ENCODE measurements at regions not wholly inside any gene's neighbourhood (a gene's known extent, or its start where the extent isn't known, plus 50 kb on each side); places are given as distances from the start of the nearest gene placed in this dataset.
A peak's percentile ranks its signal among the peaks of the same experiment; 100 is the strongest.

DNA sequence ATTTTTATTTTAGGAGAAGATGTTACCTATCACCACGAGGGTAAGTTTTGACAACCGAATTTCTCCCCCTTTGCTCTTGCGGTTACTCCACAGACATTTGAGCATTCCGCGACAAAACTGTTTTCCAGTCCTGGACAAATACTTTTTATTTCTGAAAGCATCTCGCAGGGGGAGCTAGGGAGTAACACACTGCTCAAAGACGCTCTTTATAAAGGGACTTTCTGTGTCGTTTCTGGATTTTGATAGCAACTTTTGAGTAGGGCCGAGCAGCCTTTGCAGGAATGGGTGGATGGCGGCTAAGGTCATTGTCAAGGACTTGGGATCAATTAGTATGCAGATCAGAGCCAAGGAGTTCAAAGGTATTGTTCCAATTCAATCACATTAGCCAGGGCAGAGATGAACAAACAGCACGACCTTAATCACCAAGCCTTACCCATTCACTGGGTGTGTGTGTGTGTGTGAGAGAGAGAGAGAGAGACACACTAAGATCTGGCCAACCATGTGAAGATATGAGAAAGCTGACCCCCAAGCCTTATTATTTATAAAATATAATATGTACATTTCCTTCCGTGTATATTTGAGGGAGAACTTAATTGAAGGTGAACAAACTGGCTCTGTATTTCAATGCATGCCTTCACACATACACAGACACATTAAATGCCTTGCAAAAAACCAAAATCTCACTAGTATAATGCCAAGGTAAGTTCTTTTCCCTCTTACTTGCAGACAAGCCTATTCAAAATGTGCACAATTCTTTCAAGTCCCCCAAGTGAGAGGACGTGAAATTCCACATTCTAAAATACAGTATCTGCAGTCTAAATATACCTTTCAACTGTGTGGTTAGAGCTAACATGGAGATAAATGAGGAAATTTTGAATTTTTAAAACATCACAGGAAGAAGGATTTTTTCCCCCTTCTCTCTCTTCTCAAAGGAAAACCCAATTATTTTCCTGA is 613.8 kb downstream of the VRK1 start:
- DNase-seq: no peak

DNA sequence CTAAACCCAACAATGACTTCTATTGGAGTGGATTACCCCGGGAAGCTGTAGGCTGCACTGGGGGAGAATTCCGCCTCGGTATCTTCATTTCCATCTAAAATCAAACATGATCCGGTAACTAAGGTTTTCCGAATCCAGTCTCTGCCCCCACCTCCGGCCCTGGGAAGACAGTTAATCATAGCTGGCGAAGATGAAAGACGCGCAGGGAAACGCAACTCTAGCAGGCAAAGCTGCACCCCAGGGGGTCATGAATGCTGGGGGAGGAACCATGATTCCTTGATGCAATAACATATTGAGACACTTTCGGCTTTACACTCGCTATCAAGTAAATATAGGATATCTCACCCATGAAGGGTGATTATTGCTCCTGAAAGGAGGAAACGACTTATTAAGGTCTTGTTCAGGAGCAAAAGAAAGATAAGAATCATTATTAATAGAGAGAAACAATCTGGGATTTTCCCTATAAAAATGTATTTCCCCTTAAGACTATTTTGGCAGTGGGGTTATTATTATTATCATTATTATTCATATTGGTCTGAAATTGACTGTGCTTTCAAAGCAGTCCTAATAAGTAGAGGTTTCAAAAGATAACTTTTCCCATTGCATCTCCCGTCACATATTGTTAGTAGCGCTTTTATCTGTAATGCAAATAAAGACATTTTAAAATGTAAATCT is 614.9 kb downstream of the VRK1 start:
- DNase-seq: no peak

DNA sequence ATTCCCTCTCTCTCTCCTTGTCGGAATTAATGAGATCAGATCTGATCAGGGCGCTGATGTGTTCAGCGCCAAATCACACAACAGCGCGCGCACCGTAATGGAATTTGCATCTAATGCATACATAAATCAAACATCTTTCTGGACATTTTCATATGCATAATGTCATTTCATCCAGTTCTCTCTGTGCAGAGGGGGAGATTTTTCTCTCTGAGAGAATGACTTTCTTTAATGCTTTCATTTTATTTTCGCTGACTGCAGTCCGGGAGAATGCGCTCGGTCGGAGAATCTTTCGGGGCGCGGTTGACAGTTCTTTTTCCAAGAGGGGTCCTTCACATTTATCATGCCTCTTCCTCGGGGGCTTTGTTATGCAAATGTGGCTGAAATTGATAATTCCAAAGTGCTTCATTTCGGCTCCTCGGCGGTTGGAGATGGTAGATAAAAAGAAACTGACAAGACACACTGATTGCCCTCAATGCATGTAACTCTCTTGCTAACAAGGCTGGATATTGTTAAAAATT is 615.9 kb downstream of the VRK1 start:
- DNase-seq: no peak

DNA sequence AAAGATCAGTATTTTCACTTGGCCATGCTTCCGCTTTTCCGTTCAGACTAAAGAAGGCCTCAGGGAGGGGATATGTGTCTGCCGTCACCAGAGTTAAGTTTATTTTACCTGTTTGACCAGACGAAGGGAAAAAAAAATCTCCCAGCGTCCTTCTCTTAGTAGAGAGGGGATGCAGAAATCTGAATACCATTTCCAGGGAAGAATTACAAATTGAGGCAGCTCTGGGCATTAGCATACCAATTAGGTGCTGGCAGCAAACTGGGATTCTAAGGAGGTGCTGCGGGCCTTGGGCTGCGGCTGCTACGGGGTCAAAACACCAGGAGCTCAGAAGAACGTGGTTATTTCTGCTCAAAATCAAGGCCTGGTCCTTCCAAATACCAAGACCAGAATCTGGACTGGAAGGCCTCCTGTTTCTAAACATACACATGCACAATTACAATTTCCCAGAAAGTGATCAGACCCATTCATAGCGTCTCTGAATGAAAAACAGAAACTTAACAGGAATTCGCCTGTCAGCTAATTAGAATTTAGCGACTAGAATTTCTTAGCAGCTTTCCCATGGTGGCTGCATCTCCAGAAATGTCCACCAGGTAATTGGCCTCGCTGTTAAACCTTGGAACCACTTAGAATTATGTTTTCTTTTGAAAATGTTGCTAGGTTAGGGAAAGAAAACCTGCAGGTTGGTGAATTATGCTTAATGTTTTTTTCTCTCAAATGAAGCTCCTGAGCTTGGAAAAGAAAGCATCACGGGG is 617.0 kb downstream of the VRK1 start:
- no peak for DNase-seq

DNA sequence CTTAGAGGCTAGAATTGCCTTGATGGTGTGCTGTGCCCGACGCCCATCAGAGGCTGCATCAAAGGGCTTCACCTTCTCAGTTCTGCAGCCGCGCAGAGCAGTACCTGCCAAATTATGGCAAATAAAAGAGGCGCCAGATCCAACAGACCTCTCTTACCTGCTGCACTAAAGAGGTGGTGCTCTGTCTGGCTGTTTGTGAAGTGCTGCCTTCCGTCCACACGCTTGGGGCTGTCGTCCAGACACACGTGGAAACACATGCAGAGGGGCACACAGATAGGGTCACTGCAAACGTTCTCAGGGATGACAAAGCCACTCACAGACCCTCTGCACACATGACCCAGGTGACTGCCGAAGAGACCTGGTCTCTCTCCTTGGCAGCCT is 617.5 kb downstream of the VRK1 start:
- no peak for DNase-seq

DNA sequence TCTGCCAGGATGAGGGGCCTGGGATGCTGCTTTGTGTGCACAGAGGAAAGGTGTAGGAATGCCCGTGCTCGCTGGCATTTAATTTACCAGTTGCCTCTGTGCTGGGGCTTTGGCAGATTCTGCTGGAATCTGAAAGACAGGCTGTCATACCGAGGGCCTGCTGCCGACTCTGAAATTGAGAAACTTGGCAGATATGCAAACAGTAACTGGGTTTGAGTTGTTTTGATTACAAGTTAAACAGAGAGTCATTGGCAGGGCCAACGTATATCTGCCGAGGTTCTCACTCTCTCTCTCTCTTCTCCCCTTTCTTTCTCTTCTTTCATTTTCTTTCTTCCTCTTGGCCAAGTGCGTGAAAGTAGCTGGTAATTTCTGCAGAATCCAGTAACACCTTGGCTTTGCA is 618.7 kb downstream of the VRK1 start:
- no peak for DNase-seq

DNA sequence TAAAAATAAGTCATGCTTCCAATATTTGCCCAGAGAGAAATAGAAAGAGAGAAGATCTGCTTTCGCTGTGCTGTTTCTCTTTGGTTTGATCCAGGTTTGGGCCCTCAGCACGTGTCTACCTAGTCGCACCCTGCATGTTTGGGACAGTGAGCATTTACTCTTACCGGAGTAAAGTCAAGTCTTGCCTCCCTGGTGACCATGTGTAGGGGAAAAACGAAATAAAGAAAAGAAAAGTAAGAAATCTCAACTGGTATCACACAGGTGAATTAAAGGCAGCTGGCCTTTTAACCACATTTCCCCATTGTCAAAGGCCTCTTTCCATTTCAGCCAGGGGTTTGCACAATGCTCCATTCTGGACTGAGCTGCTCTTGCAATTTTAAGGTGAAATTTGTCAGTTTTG is 619.4 kb downstream of the VRK1 start:
- no peak for DNase-seq

DNA sequence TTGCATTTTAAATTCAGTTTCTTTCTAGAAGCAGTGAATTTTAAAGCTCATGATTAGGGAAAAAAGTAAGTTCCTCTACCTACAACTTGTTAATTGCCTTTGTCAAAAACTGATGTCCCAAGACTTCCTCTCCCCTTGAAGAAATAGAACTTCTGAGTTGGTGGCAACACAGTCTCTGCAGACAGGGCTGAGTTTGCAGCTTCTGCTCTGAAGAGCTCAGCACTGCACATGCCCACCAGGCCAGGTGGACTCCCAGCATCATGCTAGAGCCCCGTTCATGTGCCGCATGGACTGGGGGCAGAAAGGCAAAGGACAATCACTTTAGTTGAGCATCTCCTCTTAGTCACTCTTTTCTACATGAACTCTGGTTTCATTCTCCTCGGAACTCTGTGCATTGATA is 620.1 kb downstream of the VRK1 start:
- no peak for DNase-seq

DNA sequence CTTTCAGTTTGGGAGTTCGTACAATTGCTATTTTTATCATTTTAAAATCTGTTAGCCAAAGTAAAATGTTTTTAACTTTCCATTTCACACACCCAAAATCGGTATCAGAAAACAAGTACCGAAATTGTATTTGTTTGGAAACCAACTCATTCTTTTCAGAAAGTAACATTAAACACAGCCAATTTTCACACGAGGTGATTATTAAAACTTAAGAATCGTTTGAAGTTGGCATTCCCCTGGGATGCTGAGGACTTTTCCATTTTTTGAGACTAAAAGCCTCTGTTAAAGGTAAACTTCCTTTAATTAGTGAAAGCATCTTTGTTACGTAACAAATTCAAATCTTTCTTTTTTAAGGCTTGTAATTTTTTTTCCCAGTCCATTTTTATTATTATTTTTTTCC is 623.0 kb downstream of the VRK1 start:
- no peak for DNase-seq

DNA sequence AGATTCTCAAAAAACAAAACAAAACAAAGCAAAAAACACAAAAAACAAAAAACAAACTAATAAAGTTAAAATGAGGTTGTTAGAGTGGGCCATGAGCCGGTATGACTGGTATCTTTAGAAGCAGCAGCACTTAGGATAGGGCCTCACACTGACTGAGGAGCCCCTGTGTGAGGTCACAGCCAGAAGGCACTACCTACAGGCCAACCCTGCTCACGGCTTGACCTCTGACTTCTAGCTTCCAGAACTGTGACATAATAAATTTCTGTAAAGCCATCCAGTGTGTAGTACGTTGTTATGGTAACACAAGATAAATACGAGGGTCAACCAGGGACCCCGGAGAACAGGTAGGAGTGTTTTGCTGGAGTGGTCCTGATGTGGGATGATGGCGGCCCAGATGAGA is 629.6 kb downstream of the VRK1 start:
- no peak for DNase-seq

DNA sequence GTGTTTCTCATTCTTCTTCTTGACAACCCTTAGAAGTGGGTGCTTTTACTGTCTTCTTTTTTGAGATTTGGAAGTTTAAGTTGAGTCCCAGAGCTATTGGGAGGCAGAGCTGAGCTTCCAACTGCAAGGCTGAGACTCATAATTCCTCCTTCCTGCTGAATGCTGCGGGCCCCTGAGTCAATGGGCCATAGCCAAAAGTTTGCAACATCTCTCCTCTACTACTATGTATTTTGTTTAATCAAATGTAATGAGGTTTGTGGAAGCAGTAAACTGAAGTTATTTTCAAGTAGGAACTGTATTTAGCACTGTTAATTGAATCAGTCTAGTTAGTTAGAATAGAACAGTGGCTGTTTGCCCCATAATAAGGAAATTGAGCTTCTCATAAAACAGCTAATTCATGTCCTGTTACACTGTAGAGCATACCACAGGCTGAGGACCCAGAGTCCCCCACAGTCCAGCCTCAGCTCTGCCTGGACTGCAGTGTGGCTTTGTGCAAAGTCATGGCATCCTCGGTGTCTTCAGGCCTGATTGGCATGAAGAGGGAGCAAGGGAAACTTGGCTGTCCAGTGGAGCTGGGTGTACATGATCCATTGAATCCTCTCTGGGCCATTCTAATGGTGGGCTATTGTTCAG is 631.7 kb downstream of the VRK1 start:
- no peak for DNase-seq

DNA sequence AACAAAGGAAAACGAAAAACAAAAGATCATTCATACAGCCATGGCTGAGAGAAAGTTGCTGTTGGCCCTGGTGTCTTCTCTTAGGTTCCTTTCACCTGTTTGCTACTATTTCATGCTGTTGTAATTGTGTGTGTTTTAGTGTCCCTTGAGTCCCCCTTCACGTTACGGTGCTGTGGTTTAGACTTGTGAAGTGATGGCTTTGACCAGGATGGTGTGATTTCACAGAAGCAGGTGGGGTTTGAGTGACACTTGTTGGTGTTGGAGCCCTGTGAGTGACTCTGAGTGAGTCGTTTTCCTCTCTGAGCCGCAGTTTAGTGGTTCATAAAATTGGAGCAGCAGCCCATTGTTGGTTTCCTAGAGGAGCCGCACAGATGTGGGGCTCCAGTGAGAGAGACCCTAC is 635.4 kb downstream of the VRK1 start:
- no peak for DNase-seq

DNA sequence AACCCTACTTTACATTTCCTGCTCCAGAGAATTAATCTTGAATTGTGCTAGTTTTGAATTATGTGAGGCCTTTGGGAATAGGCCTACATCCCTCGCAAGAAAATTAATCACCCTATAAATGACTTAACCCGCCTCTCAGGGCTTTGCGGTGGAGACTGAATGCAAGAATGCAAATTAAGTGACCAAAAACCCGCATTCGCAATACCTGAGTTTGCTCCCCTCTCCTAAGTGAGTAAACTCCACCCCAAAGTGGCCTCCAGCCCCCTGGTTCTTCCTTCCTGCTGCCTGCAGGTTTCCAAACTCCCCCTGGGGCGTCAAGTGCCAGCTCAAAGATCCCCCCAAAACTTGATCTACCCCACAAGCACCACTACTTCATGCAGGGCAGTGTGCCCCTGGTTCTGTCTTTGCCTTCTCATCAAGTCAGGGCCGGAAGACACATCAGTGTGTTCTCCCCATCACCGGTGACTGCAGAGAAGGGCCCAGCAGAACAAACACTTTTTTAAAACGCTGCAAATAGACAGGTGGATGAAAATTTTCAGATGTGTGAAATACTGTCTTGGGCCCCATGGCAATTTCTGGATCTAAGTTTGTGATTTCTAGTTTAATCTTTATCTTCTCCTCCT is 644.7 kb downstream of the VRK1 start:
- no peak for DNase-seq

DNA sequence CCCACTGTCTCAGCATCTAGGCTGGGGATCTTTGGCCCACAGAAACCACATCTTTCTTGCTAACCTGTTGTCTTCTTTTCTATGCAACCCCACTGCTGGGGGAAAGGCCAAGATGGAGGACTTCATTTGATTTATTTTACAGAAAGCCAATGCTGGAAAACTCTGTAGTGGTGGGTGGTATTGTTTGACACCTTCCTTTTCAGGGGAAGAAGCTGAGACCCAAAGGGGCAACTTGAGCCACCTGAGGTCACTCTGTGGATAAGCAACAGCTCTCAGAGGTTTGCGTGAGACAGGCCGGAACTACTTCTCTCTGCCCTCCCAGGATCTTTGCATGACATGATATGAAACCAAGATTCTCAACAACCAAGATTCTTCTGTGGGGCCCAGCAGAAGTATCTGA is 645.2 kb downstream of the VRK1 start:
- DNase-seq: peak in 1 of 5 donors; percentile 74

DNA sequence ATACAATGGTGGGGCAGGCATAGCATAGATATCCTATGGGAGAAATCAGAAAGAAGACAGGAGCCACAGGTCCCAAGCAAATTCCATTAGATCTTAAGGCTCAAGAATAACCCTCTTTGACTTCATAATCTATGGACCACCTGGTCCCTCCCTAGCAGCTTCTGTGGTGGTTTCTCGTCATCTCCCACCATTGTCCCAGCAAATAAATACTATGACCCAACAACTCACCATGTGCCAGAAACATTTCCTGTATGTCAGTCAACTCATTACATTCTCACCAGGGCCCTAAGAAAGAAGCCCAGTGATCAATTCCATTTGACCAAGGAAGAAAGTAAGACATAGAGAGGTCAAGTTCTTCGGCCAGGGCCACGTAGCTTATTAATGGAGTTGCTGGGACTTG is 646.2 kb downstream of the VRK1 start:
- no peak for DNase-seq

DNA sequence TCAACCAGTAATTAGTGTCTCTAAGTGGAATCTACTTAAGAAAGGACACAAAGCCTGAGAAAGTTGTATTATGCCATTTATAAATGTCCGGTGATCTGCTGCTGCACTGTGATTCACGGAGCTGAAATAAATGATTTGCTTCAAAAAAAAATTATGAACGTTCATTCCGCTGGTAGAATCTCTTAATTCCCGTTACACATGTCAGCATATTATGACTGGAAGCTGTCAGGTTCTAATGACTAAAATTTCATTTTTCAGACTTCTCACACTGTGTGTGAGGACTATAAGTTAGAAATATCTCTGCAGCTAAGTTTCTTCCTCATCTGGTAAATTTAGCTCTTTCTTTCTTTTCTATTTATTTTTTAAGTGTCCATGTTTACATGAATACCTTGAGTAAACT is 647.1 kb downstream of the VRK1 start:
- no peak for DNase-seq

DNA sequence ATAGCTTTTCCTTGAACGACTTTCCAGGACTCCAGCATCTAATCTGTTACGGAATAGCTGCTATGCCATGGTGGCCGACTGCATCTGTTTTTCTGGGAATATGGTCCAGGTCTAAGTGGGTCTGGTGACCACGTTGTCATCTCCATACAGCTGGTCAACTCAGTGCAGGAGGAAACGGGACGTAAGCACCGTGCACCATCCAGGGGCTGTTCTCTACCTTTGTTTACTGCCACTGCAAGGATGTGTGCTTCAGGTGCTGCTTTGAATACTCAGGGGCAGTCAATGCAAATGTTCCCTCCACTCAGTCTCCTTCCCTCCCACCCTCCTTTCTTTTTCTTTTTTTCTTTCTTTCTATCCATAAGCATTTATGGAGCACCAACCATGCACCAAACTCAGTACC is 648.2 kb downstream of the VRK1 start:
- no peak for DNase-seq

DNA sequence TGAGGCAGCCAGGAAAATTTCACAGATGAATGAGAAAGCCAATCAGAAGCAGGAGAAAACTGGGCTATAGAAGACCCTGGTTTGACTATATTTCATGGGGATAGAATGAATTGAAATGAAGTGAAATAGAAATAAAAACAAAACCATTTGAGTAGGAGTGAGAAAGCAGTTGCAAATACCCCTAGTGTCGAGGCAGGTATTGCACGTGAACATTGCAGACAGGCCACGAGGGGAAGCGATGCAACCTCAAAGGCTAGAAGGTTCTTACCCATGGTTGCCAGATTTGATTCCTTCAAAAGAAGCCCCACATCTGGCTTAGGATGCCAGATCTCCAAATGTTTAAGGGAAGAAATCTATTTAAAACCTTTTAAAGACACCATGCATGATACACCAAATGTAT is 648.9 kb downstream of the VRK1 start:
- peak in 1 of 5 donors; percentile 49 for DNase-seq

DNA sequence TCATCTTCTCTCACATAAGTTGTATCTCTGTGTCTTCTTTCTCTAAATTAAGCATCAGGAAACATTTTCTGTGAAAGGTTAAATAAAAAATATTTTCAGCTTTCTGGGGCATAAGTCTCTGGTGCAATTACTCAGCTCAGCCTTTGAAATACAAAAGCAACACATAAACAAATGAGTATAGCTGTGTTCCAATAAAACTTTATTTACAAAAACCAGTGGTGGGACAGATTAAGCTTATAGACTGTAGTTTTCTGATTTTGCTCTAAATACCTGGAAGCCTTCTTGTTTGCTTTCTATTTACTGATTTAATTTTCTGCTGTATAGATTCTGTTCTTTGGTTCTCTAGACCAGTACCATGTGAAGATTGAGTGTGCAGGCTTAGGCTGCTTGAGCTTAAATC is 655.1 kb downstream of the VRK1 start:
- no peak for DNase-seq

DNA sequence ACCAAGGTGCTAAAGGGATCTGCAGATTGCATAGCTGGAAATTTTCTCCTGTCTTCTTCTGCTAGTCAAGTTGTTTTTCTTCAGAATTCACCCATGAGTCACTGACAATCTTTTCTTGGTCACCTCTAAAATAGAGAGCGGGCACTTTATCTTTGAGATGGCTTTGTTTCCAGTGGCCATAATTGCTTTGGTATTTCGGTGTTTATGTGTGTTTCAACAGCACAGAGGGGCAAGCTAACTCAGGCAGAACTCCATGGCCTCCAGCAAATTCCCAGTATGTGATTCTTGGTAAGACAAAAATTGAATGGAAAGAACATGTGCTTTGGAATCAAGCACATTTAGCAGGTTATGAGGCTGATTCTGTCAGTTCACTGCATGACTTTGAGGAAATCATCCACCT is 656.8 kb downstream of the VRK1 start:
- DNase-seq: no peak

DNA sequence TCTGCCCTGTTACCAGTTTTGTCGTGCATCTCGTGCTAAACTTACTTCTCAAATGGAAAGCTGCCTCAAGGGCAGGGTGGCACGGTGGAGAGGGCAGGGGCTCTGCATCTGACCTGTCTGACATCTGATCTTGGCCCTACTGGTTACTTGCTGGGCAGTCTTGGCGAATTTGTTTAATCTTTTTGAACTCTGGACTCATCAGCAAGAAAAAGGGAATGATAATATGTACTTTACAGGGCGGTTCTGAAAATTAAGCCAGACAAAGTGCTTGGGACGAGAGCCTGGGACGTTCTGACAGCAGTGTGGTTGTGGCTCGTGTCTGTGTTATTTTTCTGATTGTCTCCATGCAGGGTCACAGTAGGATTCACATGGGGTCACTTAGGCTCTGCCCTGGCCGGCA is 659.3 kb downstream of the VRK1 start:
- no peak for DNase-seq

DNA sequence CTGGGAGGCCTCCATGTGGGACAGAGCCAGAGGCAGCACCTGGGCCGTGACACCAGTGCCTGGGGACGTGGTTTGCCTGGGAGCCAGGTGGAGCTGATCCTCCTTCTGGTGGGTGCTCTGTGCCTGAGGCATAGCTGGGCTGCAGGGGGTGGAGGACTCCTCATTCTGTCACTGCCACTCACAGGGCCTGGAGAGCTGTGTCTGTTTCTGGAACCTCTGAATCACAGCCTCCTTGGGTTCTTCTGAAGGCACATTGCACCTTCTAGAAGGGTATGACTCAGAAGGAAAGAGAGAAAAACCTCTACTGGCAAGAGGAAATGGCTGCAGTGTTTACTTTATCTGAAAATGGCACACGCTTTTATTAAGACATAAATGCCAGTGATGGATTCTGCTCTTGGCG is 659.8 kb downstream of the VRK1 start:
- DNase-seq: peak in 2 of 5 donors; percentile 5 to 92
